ENCODE measurements at regions not wholly inside any gene's neighbourhood (a gene's known extent, or its start where the extent isn't known, plus 50 kb on each side); places are given as distances from the start of the nearest gene placed in this dataset.

- H3K36me3 ChIP-seq = no peaks in the 10 kb centered on the region
- H3K27me3 ChIP-seq = no peaks in the 10 kb centered on the region
- H3K4me3 ChIP-seq = no peak overlapping the region
- DNase-seq (ENCODE audit: low spot score in 2 of 2) = no peak
- H3K9me3 ChIP-seq = peaks cover 0 to 9% (median 0%) of the 10 kb centered on the region in 4 donors
- no peaks in the 10 kb centered on the region for H3K4me1 ChIP-seq
- TF ChIP-seq CTCF (IDR thresholded peaks at IDR 0.05) = no peak
- WGBS, 2 donors = 40 to 60% methylated on average over 6 of the region's 6 CpGs
- H3K27ac ChIP-seq = no peak overlapping the region
These were observed 680.8 kb downstream of the BCL11B start for GRCh38 chr14:98591161-98591560.

- DNase-seq (ENCODE audit: low spot score in 2 of 2) = no peak
- Histone ChIP-seq H3K4me1 (no peaks in the 10 kb centered on the region), H3K4me3 (no peak overlapping the region), H3K36me3 (no peaks in the 10 kb centered on the region), H3K27me3 (no peaks in the 10 kb centered on the region), H3K27ac (no peak overlapping the region), H3K9me3 (peaks cover 0 to 22% (median 0%) of the 10 kb centered on the region in 4 donors)
- no peak for TF ChIP-seq CTCF (IDR thresholded peaks at IDR 0.05)
- no peak for TF ChIP-seq EP300 (IDR thresholded peaks at IDR 0.05)
- TF ChIP-seq POLR2A (IDR thresholded peaks at IDR 0.05) = no peak
- WGBS, 2 donors = 60 to 72% methylated on average over 20 to 21 of the region's 21 CpGs
These were observed 679.3 kb downstream of the BCL11B start for GRCh38 chr14:98592611-98593170.

GRCh38 chr14:98593361-98593761 lies 678.6 kb downstream of the BCL11B start:
- WGBS, 2 donors = 30 to 42% methylated on average over 8 of the region's 8 CpGs
- Histone ChIP-seq H3K27me3 (no peaks in the 10 kb centered on the region), H3K4me3 (no peak overlapping the region), H3K36me3 (no peaks in the 10 kb centered on the region), H3K9me3 (peaks cover 0 to 28% (median 0%) of the 10 kb centered on the region in 4 donors), H3K27ac (no peak overlapping the region), H3K4me1 (no peaks in the 10 kb centered on the region)
- TF ChIP-seq POLR2A (IDR thresholded peaks at IDR 0.05) = no peak
- TF ChIP-seq EP300 (IDR thresholded peaks at IDR 0.05) = no peak
- no peak for TF ChIP-seq CTCF (IDR thresholded peaks at IDR 0.05)
- no peak for DNase-seq (ENCODE audit: low spot score in 2 of 2)

- Histone ChIP-seq H3K27ac (no peak overlapping the region), H3K4me1 (no peaks in the 10 kb centered on the region), H3K36me3 (no peaks in the 10 kb centered on the region), H3K9me3 (peaks cover 0 to 33% (median 0%) of the 10 kb centered on the region in 4 donors), H3K27me3 (no peaks in the 10 kb centered on the region), H3K4me3 (no peak overlapping the region)
- no peak for TF ChIP-seq EP300 (IDR thresholded peaks at IDR 0.05)
- TF ChIP-seq CTCF (IDR thresholded peaks at IDR 0.05) = no peak
- no peak for TF ChIP-seq POLR2A (IDR thresholded peaks at IDR 0.05)
- DNase-seq (ENCODE audit: low spot score in 2 of 2) = no peak
- 54 to 61% methylated on average over 5 of the region's 5 CpGs for WGBS, 2 donors
These were observed 677.8 kb downstream of the BCL11B start for GRCh38 chr14:98594156-98594555.

GRCh38 chr14:98598576-98598975 lies 673.4 kb downstream of the BCL11B start:
- Histone ChIP-seq H3K4me3 (no peak overlapping the region), H3K4me1 (no peaks in the 10 kb centered on the region), H3K27me3 (no peaks in the 10 kb centered on the region), H3K9me3 (peaks cover 0 to 26% (median 0%) of the 10 kb centered on the region in 4 donors), H3K27ac (no peak overlapping the region), H3K36me3 (no peaks in the 10 kb centered on the region)
- no peak for TF ChIP-seq POLR2A (IDR thresholded peaks at IDR 0.05)
- no peak for TF ChIP-seq EP300 (IDR thresholded peaks at IDR 0.05)
- no peak for TF ChIP-seq CTCF (IDR thresholded peaks at IDR 0.05)
- DNase-seq (ENCODE audit: low spot score in 2 of 2) = no peak
- WGBS, 2 donors = 89 to 94% methylated on average over 6 of the region's 6 CpGs
